HepG2 (cell line): ENCODE measurements at regions not wholly inside any gene's neighbourhood (a gene's known extent, or its start where the extent isn't known, plus 50 kb on each side); places are given as distances from the start of the nearest gene placed in this dataset.

Source experiments
- CENPT ChIP-seq: sonication (generic); formaldehyde crosslinking; IDR thresholded peaks from 2 replicates; pipeline ENCODE4 v1.8.0; 2022; ENCODE audit warnings: low read depth, mild to moderate bottlenecking, moderate library complexity, missing genetic modification reagents
- HOXA7 ChIP-seq: sonication (generic); formaldehyde crosslinking; IDR thresholded peaks from 2 replicates; pipeline ENCODE4 v1.8.1; 2022; ENCODE audit warnings: mild to moderate bottlenecking, missing genetic modification reagents, moderate library complexity
- KAT2B ChIP-seq: fragments of 150-350 bp; IDR thresholded peaks from 2 replicates; pipeline ENCODE4 v1.6.1; 2014; ENCODE audit warnings: low read depth, low read length, borderline replicate concordance
- RAD51 ChIP-seq: fragments of 450-650 bp; IDR thresholded peaks from 2 replicates; pipeline ENCODE4 v1.6.1; 2016; ENCODE audit warnings: borderline replicate concordance
- TP53 ChIP-seq: sonication (generic); formaldehyde crosslinking; conservative IDR thresholded peaks from 2 replicates; pipeline ENCODE4 v1.4.0; 2020; ENCODE audit warnings: missing genetic modification reagents
- ZFP37 ChIP-seq: sonication (generic); formaldehyde crosslinking; IDR thresholded peaks from 2 replicates; pipeline ENCODE4 v1.4.0; 2020; ENCODE audit warnings: missing genetic modification reagents, borderline replicate concordance
- ZZZ3 ChIP-seq: sonication (generic); formaldehyde crosslinking; IDR thresholded peaks from 2 replicates; pipeline ENCODE4 v1.4.0; 2020; ENCODE audit warnings: missing genetic modification reagents, mild to moderate bottlenecking, borderline replicate concordance
- TF ChIP-seq, protein P1 (sequence below): IDR thresholded peaks from 2 replicates; pipeline ENCODE4 v1.6.1; 2016; ENCODE audit warnings: low read depth
- TF ChIP-seq, protein P2 (sequence below): sonication (generic); formaldehyde crosslinking; conservative IDR thresholded peaks from 2 replicates; pipeline ENCODE4 v1.8.1; 2023; ENCODE audit warnings: missing genetic modification reagents
- TF ChIP-seq, protein P3 (sequence below): sonication (generic); formaldehyde crosslinking; IDR thresholded peaks from 2 replicates; pipeline ENCODE4 v1.5.0; 2020; ENCODE audit warnings: mild to moderate bottlenecking, missing genetic modification reagents, moderate library complexity

DNA sequence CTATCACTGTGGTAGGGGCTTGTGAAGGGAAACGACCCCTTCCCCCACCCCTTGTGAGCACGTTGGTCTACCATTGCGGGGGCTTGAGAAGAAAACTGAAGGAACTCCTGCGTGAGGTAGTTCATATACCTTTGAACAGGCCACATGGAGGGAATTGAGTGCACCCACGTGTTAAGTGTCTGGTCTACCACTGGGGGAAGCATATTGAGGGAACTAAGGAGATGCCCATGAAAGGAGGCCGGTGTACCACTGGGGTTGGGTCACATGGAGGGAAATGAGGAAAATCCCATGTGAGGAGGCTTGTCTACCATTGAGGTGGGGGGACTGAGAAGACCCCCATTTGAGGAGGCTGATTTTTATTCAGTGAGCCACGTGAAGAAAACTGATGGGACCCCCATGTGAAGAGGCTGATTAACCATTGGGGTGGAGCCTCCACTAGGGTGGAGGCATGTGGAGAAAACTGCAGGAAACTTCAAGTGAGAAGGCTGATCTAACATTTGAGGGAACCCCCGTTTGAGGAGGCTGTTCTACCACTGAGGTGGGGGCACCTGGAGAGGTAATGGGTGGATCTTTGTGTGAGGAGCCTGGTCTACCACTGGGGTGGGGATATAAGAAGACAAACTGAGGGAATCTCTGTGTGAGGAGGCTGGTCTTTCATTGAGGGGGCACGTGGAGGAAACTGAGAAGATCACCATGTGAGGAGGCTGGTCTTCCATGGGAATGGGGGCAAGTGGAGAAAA is 163.2 kb downstream of the FBLN2 start:
- TF ChIP-seq TP53 (CRISPR knock-in tag) (no peak), ZFP37 (no peak), ZZZ3 (no peak), CENPT (CRISPR knock-in tag) (no peak), RAD51 (no peak), KAT2B (no peak), HOXA7 (no peak)
- TF ChIP-seq, protein P1, sequence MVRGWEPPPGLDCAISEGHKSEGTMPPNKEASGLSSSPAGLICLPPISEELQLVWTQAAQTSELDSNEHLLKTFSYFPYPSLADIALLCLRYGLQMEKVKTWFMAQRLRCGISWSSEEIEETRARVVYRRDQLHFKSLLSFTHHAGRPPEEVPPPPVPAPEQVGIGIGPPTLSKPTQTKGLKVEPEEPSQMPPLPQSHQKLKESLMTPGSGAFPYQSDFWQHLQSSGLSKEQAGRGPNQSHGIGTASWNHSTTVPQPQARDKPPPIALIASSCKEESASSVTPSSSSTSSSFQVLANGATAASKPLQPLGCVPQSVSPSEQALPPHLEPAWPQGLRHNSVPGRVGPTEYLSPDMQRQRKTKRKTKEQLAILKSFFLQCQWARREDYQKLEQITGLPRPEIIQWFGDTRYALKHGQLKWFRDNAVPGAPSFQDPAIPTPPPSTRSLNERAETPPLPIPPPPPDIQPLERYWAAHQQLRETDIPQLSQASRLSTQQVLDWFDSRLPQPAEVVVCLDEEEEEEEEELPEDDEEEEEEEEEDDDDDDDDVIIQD (CRISPR knock-in tag), result no peak
- TF ChIP-seq, protein P2, sequence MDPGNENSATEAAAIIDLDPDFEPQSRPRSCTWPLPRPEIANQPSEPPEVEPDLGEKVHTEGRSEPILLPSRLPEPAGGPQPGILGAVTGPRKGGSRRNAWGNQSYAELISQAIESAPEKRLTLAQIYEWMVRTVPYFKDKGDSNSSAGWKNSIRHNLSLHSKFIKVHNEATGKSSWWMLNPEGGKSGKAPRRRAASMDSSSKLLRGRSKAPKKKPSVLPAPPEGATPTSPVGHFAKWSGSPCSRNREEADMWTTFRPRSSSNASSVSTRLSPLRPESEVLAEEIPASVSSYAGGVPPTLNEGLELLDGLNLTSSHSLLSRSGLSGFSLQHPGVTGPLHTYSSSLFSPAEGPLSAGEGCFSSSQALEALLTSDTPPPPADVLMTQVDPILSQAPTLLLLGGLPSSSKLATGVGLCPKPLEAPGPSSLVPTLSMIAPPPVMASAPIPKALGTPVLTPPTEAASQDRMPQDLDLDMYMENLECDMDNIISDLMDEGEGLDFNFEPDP (CRISPR knock-in tag), result no peak
- TF ChIP-seq, protein P3, sequence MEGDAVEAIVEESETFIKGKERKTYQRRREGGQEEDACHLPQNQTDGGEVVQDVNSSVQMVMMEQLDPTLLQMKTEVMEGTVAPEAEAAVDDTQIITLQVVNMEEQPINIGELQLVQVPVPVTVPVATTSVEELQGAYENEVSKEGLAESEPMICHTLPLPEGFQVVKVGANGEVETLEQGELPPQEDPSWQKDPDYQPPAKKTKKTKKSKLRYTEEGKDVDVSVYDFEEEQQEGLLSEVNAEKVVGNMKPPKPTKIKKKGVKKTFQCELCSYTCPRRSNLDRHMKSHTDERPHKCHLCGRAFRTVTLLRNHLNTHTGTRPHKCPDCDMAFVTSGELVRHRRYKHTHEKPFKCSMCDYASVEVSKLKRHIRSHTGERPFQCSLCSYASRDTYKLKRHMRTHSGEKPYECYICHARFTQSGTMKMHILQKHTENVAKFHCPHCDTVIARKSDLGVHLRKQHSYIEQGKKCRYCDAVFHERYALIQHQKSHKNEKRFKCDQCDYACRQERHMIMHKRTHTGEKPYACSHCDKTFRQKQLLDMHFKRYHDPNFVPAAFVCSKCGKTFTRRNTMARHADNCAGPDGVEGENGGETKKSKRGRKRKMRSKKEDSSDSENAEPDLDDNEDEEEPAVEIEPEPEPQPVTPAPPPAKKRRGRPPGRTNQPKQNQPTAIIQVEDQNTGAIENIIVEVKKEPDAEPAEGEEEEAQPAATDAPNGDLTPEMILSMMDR (CRISPR knock-in tag), result no peak
